GM19023 (cell line): ENCODE measurements at regions not wholly inside any gene's neighbourhood (a gene's known extent, or its start where the extent isn't known, plus 50 kb on each side); places are given as distances from the start of the nearest gene placed in this dataset.
A peak's percentile ranks its signal among the peaks of the same experiment; 100 is the strongest.
"Not testable (repeated sequence)": the region's sequence is repeated elsewhere in the genome, so short reads cannot be mapped to it uniquely, and the experiment has no call there.

Source experiments
- ATAC-seq: cut with Tn5 transposase; IDR thresholded peaks from one replicate; pipeline ENCODE4 v1.9.1; 2021; ENCODE audit warnings: mild to moderate bottlenecking, moderate library complexity; ENCODE audit not compliant: unreplicated experiment

GRCh38 chr2:64793701-64794100 lies 140.0 kb upstream of the SERTAD2 start:
- ATAC-seq = no peak

GRCh38 chr2:64794426-64794995 lies 140.8 kb upstream of the SERTAD2 start:
- ATAC-seq = no peak

- ATAC-seq = no peak
Observed at GRCh38 chr2:64795024-64795592, 141.4 kb upstream of the SERTAD2 start.

- ATAC-seq = no peak
Observed at GRCh38 chr2:64796926-64797325, 143.2 kb upstream of the SERTAD2 start.

GRCh38 chr2:64797881-64798575 lies 144.3 kb upstream of the SERTAD2 start:
- ATAC-seq = no peak

- no peak for ATAC-seq
Observed at GRCh38 chr2:64799592-64800252, 146.0 kb upstream of the SERTAD2 start.

DNA sequence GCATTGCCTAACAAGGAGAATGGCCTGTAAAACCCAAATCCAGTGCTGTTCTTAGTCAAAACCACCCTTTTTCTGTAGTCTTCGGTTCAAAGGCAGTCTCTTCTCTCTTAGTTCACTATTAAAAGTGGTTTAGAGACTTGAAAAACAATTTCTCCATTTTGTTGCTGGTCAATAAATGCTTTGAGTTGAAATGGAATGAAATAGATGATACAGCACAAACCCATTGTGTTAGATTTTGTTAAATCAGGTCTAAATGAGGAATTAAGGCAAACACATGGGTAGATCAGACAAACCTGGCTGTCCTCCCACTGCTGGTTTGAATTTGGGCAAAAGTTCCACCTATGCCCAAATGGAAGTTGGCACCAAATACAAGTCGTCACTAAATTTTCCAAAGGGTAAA lies 150.1 kb upstream of the SERTAD2 start:
- no peak for ATAC-seq

- ATAC-seq = no peak
Observed at GRCh38 chr2:64804651-64805050, 150.9 kb upstream of the SERTAD2 start.

DNA sequence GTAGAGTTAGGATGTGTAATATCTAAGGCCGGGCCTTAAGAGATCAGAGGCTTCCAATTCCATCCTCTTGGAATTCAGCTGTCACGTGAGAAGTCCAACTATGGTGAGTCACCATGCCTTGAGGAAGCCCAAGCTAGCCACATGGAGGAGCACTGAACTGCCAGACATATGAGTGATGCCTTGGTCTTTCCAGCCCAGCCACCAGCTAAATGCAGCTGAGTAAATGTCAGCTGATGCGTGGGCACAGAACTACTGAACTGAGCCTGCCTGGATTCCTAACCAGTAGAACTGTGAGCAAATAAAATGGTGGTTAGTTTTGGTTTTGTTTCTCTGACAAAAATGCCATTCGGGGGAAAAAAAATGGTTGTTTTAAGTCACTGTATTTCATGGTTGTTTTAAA lies 153.7 kb upstream of the SERTAD2 start:
- ATAC-seq = peak; percentile 78

GRCh38 chr2:64808092-64808491 lies 154.4 kb upstream of the SERTAD2 start:
- no peak for ATAC-seq

DNA sequence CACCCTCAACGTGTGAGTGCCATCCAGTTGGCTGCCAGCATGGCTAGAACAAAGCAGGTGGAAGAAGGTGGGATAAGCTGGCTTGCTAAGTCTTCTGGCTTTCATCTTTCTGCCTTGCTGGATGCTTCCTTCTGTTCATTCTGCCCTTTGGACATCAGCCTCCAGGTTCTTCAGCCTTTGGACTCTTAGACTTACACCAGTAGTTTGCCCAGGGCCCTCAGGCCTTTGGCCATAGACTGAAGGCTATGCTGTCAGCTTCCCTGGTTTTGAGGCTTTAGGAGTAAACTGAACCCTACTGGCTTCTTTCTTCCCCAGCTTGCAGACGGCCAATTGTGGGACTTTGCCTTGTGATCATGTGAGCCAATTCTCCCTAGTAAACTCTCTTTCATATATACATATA lies 155.0 kb upstream of the SERTAD2 start:
- ATAC-seq = no peak

DNA sequence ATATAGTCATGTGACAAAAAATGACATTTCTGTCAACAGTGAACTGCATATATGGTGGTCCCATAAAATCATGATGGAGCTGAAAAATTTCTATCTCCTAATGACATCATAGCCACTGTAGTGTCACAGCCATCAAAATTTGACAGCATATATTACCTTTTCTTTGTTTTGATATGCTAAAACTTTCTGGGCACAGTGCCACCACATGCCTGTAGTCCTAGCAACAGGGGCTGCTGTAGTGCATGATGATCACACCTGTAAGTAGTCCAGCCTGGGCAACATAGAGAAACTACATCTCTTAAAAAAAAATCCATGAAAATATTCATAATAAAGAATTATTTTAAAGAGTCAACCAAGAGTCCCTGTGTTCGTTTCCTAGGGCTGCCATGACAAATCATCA lies 155.5 kb upstream of the SERTAD2 start:
- ATAC-seq = no peak

GRCh38 chr2:64812285-64812684 lies 158.6 kb upstream of the SERTAD2 start:
- no peak for ATAC-seq

DNA sequence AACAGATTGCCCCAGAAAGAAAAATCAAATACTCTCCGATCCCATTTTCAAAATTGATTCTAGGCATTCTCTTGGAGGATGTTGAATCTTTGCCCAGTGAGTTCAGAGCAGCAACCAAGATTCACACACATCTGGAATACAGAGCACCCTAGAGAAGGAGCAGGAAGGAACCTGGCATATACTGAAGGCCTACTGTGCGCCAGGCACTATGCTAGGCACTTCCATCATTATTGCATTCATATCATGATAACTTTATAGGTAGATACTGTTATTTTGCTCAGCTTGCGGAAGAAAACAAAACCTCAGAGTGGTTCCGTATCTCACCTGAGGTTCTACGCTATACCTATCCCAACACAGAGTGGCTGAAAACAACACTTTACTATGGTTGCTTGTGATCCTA lies 160.3 kb upstream of the SERTAD2 start:
- no peak for ATAC-seq

DNA sequence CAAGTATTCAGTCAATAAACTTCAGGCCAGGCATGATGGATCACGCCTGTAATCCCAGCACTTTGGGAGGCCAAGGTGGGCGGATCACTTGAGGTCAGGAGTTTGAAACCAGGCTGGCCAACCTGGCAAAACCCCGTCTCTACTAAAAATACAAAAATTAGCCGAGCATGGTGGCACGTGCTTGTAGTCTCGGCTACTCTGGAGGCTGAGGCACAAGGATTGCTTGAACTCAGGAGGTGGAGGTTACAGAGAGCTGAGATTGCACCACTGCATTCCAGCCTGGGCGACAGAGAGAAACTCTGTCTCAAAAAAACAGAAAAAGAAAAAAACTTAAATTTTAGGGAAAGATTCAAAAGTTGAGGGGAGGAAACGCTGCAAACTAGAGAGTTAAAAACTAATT lies 162.8 kb upstream of the SERTAD2 start:
- not testable (repeated sequence) for ATAC-seq

DNA sequence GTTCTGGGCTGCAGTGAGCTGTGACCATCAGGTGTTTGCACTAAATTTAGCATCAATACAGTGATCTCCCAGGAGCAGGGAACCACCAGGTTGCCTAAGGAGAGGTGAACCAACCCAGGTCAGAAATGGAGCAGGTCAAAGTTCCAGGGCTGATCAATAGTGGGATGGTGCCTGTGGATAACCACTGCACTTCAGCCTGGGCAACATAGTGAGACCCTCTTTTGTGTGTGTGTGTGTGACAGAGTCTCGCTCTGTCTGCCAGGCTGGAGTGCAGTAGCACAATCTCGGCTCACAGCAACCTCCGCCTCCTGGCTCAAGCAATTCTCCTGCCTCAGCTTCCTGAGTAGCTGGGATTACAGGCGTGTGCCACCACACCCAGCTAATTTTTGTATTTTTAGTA lies 163.7 kb upstream of the SERTAD2 start:
- ATAC-seq = no peak

- no peak for ATAC-seq
Observed at GRCh38 chr2:64818664-64819060, 164.9 kb upstream of the SERTAD2 start.

DNA sequence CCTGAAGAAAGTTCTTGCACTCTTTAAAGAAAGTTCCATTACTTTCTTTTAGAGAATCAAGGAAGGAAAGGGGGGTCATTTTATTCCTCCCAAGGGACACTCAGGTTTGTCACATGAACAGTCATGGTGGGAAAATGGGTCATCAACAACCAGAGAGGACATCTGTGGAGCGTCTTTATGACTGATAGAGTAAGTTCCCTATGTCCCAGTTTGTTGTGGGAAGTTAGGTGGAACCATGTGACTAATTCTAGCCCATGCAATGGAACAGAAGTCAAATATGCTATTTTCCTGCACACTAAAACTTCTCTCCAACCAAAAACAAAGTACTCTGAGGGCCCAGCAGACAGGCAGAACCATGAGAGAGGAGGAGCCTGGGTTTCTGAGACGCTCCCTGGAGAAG lies 165.6 kb upstream of the SERTAD2 start:
- no peak for ATAC-seq

GRCh38 chr2:64819774-64820688 lies 166.3 kb upstream of the SERTAD2 start:
- ATAC-seq = peak; percentile 87

DNA sequence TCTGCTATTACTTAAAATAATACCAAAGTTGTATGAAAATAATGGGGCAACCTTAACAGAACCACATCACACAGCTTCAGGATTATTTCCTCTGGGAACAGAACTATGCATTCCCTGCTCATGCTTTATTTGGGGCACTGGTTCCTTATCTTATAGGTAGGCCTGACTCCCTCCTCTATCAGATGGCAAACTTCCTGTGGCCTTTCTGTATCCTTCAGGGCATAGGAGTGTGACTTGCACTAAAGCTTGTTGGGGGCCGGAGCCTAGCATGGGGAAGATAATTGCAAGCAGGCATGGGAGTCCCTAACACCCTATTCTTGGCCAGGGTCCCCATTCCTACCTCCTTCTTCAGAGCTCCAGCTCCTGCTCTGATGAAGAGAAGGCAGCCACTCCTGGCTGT lies 167.2 kb upstream of the SERTAD2 start:
- ATAC-seq = no peak

DNA sequence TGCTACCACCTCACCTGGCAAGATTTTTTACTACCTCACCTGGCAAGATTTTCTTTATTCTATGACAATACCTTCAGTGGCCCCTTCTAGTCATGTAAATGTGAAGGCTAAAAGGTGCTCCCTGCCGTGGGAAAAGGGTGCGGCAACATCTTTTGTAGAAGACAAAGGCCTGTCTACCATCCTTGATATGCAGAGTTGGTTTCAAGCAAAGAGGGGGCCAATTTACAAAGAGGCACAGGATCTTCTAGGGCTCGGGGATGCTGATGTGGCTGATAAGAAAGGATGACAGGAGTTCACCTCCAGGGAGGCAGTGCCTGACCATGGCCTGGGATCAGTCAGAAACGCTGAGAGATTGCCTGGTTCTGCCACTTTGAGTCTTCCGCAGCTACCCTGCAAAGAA lies 165.4 kb upstream of the SLC1A4 start:
- ATAC-seq = no peak
